A673 (cell line): ENCODE measurements at regions not wholly inside any gene's neighbourhood (a gene's known extent, or its start where the extent isn't known, plus 50 kb on each side); places are given as distances from the start of the nearest gene placed in this dataset.

Experiments
- EZH2 ChIP-seq: fragments of 200-600 bp; sonication (generic); IDR thresholded peaks from 2 replicates; pipeline ENCODE4 v1.6.1; 2017; ENCODE audit warnings: borderline replicate concordance, low read depth, mild to moderate bottlenecking, mixed read lengths, antibody characterized with exemption, low read length; ENCODE audit not compliant: poor library complexity, severe bottlenecking
- TF ChIP-seq, protein P1 (sequence below): fragments of 300-800, 200-600 bp; sonication (generic); conservative IDR thresholded peaks from 2 replicates; pipeline ENCODE4 v1.5.1; 2017; ENCODE audit warnings: low read depth, mild to moderate bottlenecking, antibody characterized with exemption, low read length, moderate library complexity, mixed read lengths

DNA sequence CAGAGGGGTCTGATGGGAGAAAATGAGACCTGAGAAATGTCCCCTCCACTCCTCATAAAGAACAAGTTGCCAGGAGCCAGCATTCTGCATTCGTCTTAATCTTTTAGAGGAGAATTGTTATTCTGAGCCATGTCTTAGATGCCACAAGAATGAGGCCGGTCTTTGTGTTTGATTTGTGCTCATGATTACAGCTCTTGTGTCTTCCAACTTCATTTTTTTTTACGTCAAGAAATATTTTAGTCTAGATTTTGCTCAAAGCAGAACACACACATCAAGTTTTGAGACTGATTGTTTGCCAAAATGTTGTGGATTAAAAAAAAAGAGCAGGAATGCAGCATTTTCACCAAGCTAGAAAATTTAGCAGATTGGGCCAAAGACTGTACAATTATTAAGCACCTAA is 130.6 kb upstream of the PITX2 start:
- TF ChIP-seq, protein P1, sequence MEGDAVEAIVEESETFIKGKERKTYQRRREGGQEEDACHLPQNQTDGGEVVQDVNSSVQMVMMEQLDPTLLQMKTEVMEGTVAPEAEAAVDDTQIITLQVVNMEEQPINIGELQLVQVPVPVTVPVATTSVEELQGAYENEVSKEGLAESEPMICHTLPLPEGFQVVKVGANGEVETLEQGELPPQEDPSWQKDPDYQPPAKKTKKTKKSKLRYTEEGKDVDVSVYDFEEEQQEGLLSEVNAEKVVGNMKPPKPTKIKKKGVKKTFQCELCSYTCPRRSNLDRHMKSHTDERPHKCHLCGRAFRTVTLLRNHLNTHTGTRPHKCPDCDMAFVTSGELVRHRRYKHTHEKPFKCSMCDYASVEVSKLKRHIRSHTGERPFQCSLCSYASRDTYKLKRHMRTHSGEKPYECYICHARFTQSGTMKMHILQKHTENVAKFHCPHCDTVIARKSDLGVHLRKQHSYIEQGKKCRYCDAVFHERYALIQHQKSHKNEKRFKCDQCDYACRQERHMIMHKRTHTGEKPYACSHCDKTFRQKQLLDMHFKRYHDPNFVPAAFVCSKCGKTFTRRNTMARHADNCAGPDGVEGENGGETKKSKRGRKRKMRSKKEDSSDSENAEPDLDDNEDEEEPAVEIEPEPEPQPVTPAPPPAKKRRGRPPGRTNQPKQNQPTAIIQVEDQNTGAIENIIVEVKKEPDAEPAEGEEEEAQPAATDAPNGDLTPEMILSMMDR, result no peak
- TF ChIP-seq EZH2, result no peak
